H9 (cell line): ENCODE measurements at regions not wholly inside any gene's neighbourhood (a gene's known extent, or its start where the extent isn't known, plus 50 kb on each side); places are given as distances from the start of the nearest gene placed in this dataset.

Experiments used
- DNase-seq: peaks from one replicate; pipeline ENCODE4 v3.0.0-alpha.2; 2017
- H2AFZ ChIP-seq: one replicate; pipeline ENCODE4 v1.6.1; 2013; ENCODE audit warnings: mild to moderate bottlenecking, low read length, control low read depth, moderate library complexity
- H2AK5ac ChIP-seq: 2 replicates; pipeline ENCODE4 v1.6.1; 2013; ENCODE audit warnings: low read length, control low read depth, mixed read lengths; ENCODE audit not compliant: insufficient read length
- H2BK120ac ChIP-seq: one replicate; pipeline ENCODE4 v1.6.1; 2013; ENCODE audit warnings: low read depth, mild to moderate bottlenecking, low read length, control low read depth, inconsistent platforms; ENCODE audit not compliant: poor library complexity, severe bottlenecking
- H2BK12ac ChIP-seq: 2 replicates; pipeline ENCODE4 v1.6.1; 2013; ENCODE audit warnings: low read length, control low read depth, mixed read lengths, low read depth; ENCODE audit not compliant: insufficient read length
- H2BK15ac ChIP-seq: 2 replicates; pipeline ENCODE4 v1.6.1; 2013; ENCODE audit warnings: low read depth, low read length, control low read depth
- H2BK20ac ChIP-seq: one replicate; pipeline ENCODE4 v1.6.1; 2013; ENCODE audit warnings: low read depth, mild to moderate bottlenecking, low read length, control low read depth, inconsistent platforms; ENCODE audit not compliant: poor library complexity, severe bottlenecking
- H2BK5ac ChIP-seq: 2 replicates; pipeline ENCODE4 v1.6.1; 2013; ENCODE audit warnings: low read length, control low read depth, mixed read lengths; ENCODE audit not compliant: insufficient read length
- H3K14ac ChIP-seq: 2 replicates; pipeline ENCODE4 v1.6.1; 2013; ENCODE audit warnings: low read length, control low read depth; ENCODE audit not compliant: insufficient read depth
- H3K18ac ChIP-seq: 2 replicates; pipeline ENCODE4 v1.6.1; 2013; ENCODE audit warnings: low read depth, mild to moderate bottlenecking, mixed read lengths, low read length, control low read depth; ENCODE audit not compliant: insufficient read length
- H3K23ac ChIP-seq: 2 replicates; pipeline ENCODE4 v1.6.1; 2013; ENCODE audit warnings: low read length, control low read depth, mixed read lengths, low read depth; ENCODE audit not compliant: insufficient read length
- H3K23me2 ChIP-seq: 2 replicates; pipeline ENCODE4 v1.6.1; 2013; ENCODE audit warnings: low read depth, mild to moderate bottlenecking, mixed read lengths, low read length, control low read depth; ENCODE audit not compliant: insufficient read length, poor library complexity, severe bottlenecking
- H3K27ac ChIP-seq: 2 replicates; pipeline ENCODE4 v1.5.1; 2013; ENCODE audit warnings: low read length, control low read depth, mixed read lengths, low read depth; ENCODE audit not compliant: insufficient read length
- H3K27me3 ChIP-seq: 2 replicates; pipeline ENCODE4 v1.6.1; 2013; ENCODE audit warnings: low read length, control low read depth, inconsistent platforms; ENCODE audit not compliant: insufficient read depth
- H3K4ac ChIP-seq: 2 replicates; pipeline ENCODE4 v1.6.1; 2013; ENCODE audit warnings: low read depth, mild to moderate bottlenecking, control low read depth, inconsistent platforms, low read length, moderate library complexity
- H3K4me1 ChIP-seq: 2 replicates; pipeline ENCODE4 v1.6.1; 2013; ENCODE audit warnings: low read length, control low read depth, inconsistent platforms; ENCODE audit not compliant: insufficient read depth
- H3K4me2 ChIP-seq: 2 replicates; pipeline ENCODE4 v1.6.1; 2013; ENCODE audit warnings: low read length, control low read depth, mixed read lengths; ENCODE audit not compliant: insufficient read length, insufficient read depth
- H3K56ac ChIP-seq: 2 replicates; pipeline ENCODE4 v1.6.1; 2013; ENCODE audit warnings: low read depth, mild to moderate bottlenecking, mixed read lengths, low read length, control low read depth; ENCODE audit not compliant: insufficient read length
- H3K79me1 ChIP-seq: 2 replicates; pipeline ENCODE4 v1.6.1; 2013; ENCODE audit warnings: low read depth, mild to moderate bottlenecking, moderate library complexity, low read length, control low read depth, inconsistent platforms; ENCODE audit not compliant: insufficient read depth, poor library complexity, severe bottlenecking
- H3K79me2 ChIP-seq: 2 replicates; pipeline ENCODE4 v1.6.1; 2013; ENCODE audit warnings: low read length, control low read depth, inconsistent platforms; ENCODE audit not compliant: insufficient read depth
- H3K9ac ChIP-seq: 2 replicates; pipeline ENCODE4 v1.6.1; 2013; ENCODE audit warnings: low read length, control low read depth, mixed read lengths; ENCODE audit not compliant: insufficient read length; ENCODE audit errors: extremely low read depth
- H3K9me3 ChIP-seq: one replicate; pipeline ENCODE4 v1.6.1; 2013; ENCODE audit warnings: low read depth, low read length, inconsistent platforms; ENCODE audit not compliant: control insufficient read depth
- H3T11ph ChIP-seq: one replicate; pipeline ENCODE4 v1.6.1; 2013; ENCODE audit warnings: mild to moderate bottlenecking, low read length, control low read depth, inconsistent platforms
- H4K20me1 ChIP-seq: one replicate; pipeline ENCODE4 v1.6.1; 2013; ENCODE audit not compliant: control insufficient read depth, insufficient read length, insufficient read depth
- H4K5ac ChIP-seq: 2 replicates; pipeline ENCODE4 v1.6.1; 2013; ENCODE audit warnings: low read depth, mild to moderate bottlenecking, mixed read lengths, low read length, control low read depth; ENCODE audit not compliant: insufficient read length
- H4K8ac ChIP-seq: replicated peaks from 2 replicates; pipeline ENCODE4 v1.6.1; 2013; ENCODE audit warnings: low read length, control low read depth, mixed read lengths, low read depth; ENCODE audit not compliant: insufficient read length
- H4K91ac ChIP-seq: 2 replicates; pipeline ENCODE4 v1.6.1; 2013; ENCODE audit warnings: low read depth, mild to moderate bottlenecking, moderate library complexity, mixed read lengths, low read length, control low read depth; ENCODE audit not compliant: insufficient read length
- H3K27ac Mint-ChIP-seq, 3 experiments: 2 replicates in 2 of 3; 3 replicates in 1 of 3; pipeline ENCODE4 v1.8.0; 2020 to 2021; ENCODE audit warnings: mixed read lengths in 3 of 3, mild to moderate bottlenecking in 1 of 3, moderate library complexity in 1 of 3
- H3K27me3 Mint-ChIP-seq: 2 replicates; pipeline ENCODE4 v1.8.0; 2021; ENCODE audit warnings: low read depth, mild to moderate bottlenecking, moderate library complexity, mixed read lengths
- H3K36me3 Mint-ChIP-seq, 3 experiments: 2 replicates in 2 of 3; 3 replicates in 1 of 3; pipeline ENCODE4 v1.8.0; 2020 to 2021; ENCODE audit warnings: low read depth in 3 of 3, mixed read lengths in 3 of 3; ENCODE audit not compliant: insufficient read depth in 1 of 3
- H3K4me1 Mint-ChIP-seq, 2 experiments: 2 replicates each; pipeline ENCODE4 v1.8.0; 2020; ENCODE audit warnings: mixed read lengths in 2 of 2
- H3K4me3 Mint-ChIP-seq, 2 experiments: 2 replicates in 1 of 2; 3 replicates in 1 of 2; pipeline ENCODE4 v1.8.0; 2020 to 2021; ENCODE audit warnings: mild to moderate bottlenecking in 2 of 2, mixed read lengths in 2 of 2, moderate library complexity in 1 of 2
- H3K9me3 Mint-ChIP-seq, 2 experiments: 2 replicates in 1 of 2; 3 replicates in 1 of 2; pipeline ENCODE4 v1.8.0; 2020; ENCODE audit warnings: mild to moderate bottlenecking in 2 of 2, mixed read lengths in 2 of 2, moderate library complexity in 1 of 2
- CTCF ChIP-seq: fragments of 200-600 bp; sonication (generic); conservative IDR thresholded peaks from 3 replicates; pipeline ENCODE4 v1.8.0; 2021; ENCODE audit warnings: antibody characterized with exemption, mild to moderate bottlenecking
- WGBS: extraction: QIAGEN DNeasy Blood & Tissue Kit; methylation state at CpG from one replicate; pipeline ENCODE4 v1.1.7; 2013; ENCODE audit warnings: missing lambda C conversion rate, low lambda C conversion rate, mixed read lengths; ENCODE audit not compliant: insufficient read length; ENCODE audit errors: extremely low coverage; 5-methylcytosine and 5-hydroxymethylcytosine counted together

GRCh38 chr1:199015799-199016198 is 377.0 kb downstream of the PTPRC start:
- Histone ChIP-seq H3K79me1 (no peaks in the 10 kb centered on the region), H3K79me2 (no peaks in the 10 kb centered on the region), H3K18ac (no peak overlapping the region), H4K20me1 (no peaks in the 10 kb centered on the region), H2BK12ac (no peak overlapping the region), H3K23ac (no peak overlapping the region), H2BK5ac (no peak overlapping the region), H3K4ac (no peak overlapping the region), H4K5ac (no peak overlapping the region), H4K8ac (no peak overlapping the region), H3K23me2 (no peaks in the 10 kb centered on the region), H2BK20ac (no peak overlapping the region), H3K4me1 (no peaks in the 10 kb centered on the region), H4K91ac (no peak overlapping the region), H2BK15ac (no peak overlapping the region), H3T11ph (no peak overlapping the region), H2AK5ac (no peak overlapping the region), H3K14ac (no peak overlapping the region), H2AFZ (no peak overlapping the region), H3K9me3 (no peaks in the 10 kb centered on the region), H3K27me3 (no peaks in the 10 kb centered on the region), H3K9ac (no peak overlapping the region), H3K27ac (no peak overlapping the region), H3K56ac (no peak overlapping the region), H3K4me2 (no peak overlapping the region), H2BK120ac (no peak overlapping the region)
- Mint-ChIP-seq H3K4me1 (no peaks in the 10 kb centered on the region), H3K9me3 (no peaks in the 10 kb centered on the region), H3K27me3 (no peaks in the 10 kb centered on the region), H3K4me3 (no peak overlapping the region), H3K36me3 (no peaks in the 10 kb centered on the region), H3K27ac (no peak overlapping the region)
- DNase-seq = no peak
- no CpG with 5 or more reads among the region's 2 CpGs for WGBS
- TF ChIP-seq CTCF = no peak
